HepG2 (cell line): ENCODE measurements at regions not wholly inside any gene's neighbourhood (a gene's known extent, or its start where the extent isn't known, plus 50 kb on each side); places are given as distances from the start of the nearest gene placed in this dataset.

Source experiments
- ATAC-seq: fragments of 200-7000 bp; cut with Tn5 transposase; 3 replicates; pipeline ENCODE4 v1.9.1; 2020; ENCODE audit warnings: mild to moderate bottlenecking, moderate library complexity
- BruUV-seq: library from RNA; stranded (reverse); fragments of 400-500 nt; replicated peaks from 2 replicates; lab custom pipeline; 2021; lab: Mats Ljungman, UMichigan
- CTCF ChIA-PET: fragments of 300-600 bp; formaldehyde crosslinking; extraction: SDS; loops from one replicate; lab custom pipeline; 2021; ENCODE audit warnings: low total read pairs, inconsistent platforms, low intra/inter-chr PET ratio; lab: Yijun Ruan, JAX
- POLR2A ChIA-PET: fragments of 350-600 bp; sonication (Branson Sonifier 250); formaldehyde crosslinking; loops from one replicate; lab custom pipeline; 2020; ENCODE audit warnings: antibody characterized with exemption, inconsistent platforms; lab: Yijun Ruan, JAX
- DNase-seq: peaks from one replicate; pipeline ENCODE4 v3.0.0-alpha.2; 2015; ENCODE audit warnings: low spot score
- FAIRE-seq: peaks from 3 replicates; lab custom pipeline; 2011; peaks lifted over from hg19 to GRCh38; lab: Jason Lieb, UNC
- H2AFZ ChIP-seq: one replicate; pipeline ENCODE4 v1.6.1; 2011; ENCODE audit warnings: low read length, inconsistent platforms
- H3K27ac ChIP-seq: fragments of 300-600 bp; 3 replicates; pipeline ENCODE4 v1.8.0; 2011; ENCODE audit warnings: mixed run types, mild to moderate bottlenecking, mixed read lengths, low read length, inconsistent platforms; ENCODE audit not compliant: insufficient read depth; ENCODE audit errors: extremely low read length
- H3K27me3 ChIP-seq, 2 experiments: fragments of 200-600 bp in 1 of 2; 2 replicates in 1 of 2; 3 replicates in 1 of 2; pipeline versions ENCODE4 v1.6.0 to v1.8.0; 2011; ENCODE audit warnings: low read length in 2 of 2, mild to moderate bottlenecking in 2 of 2, moderate library complexity in 2 of 2, inconsistent platforms in 1 of 2; ENCODE audit not compliant: insufficient read depth in 2 of 2, control insufficient read depth in 1 of 2
- H3K36me3 ChIP-seq, 2 experiments: fragments of 200-600 bp in 1 of 2; replicated peaks in 1 of 2; 2 replicates in 1 of 2; 3 replicates in 1 of 2; pipeline versions ENCODE4 v1.5.1 to v1.8.0; 2011; ENCODE audit warnings: low read length in 2 of 2, inconsistent platforms in 1 of 2; ENCODE audit not compliant: insufficient read depth in 2 of 2, control insufficient read depth in 1 of 2
- H3K4me1 ChIP-seq: 2 replicates; pipeline ENCODE4 v1.5.1; 2012; ENCODE audit warnings: low read length, inconsistent platforms; ENCODE audit not compliant: insufficient read depth
- H3K4me2 ChIP-seq: 2 replicates; pipeline ENCODE4 v1.6.0; 2011; ENCODE audit warnings: low read depth, low read length, inconsistent platforms
- H3K4me3 ChIP-seq, 3 experiments: fragments of 200-600 bp in 1 of 3; sonication (generic), shearing (Covaris generic) in 1 of 3; replicated peaks in 1 of 3; 2 replicates each; pipeline ENCODE4 v1.5.1; 2011 to 2016; ENCODE audit warnings: low read length in 3 of 3, inconsistent platforms in 2 of 3, low read depth in 2 of 3, mild to moderate bottlenecking in 2 of 3, control low read depth in 1 of 3, mixed read lengths in 1 of 3; ENCODE audit not compliant: insufficient read depth in 1 of 3
- H3K79me2 ChIP-seq: one replicate; pipeline ENCODE4 v1.6.1; 2011; ENCODE audit warnings: low read length, inconsistent platforms; ENCODE audit not compliant: insufficient read depth
- H3K9ac ChIP-seq: 2 replicates; pipeline ENCODE4 v1.6.0; 2011; ENCODE audit warnings: mild to moderate bottlenecking, low read depth, low read length, inconsistent platforms; ENCODE audit not compliant: insufficient read depth
- H3K9me3 ChIP-seq: 2 replicates; pipeline ENCODE4 v1.5.1; 2012; ENCODE audit warnings: mild to moderate bottlenecking, low read length
- H4K20me1 ChIP-seq: 2 replicates; pipeline ENCODE4 v1.6.0; 2011; ENCODE audit warnings: inconsistent platforms, mild to moderate bottlenecking, low read length, moderate library complexity; ENCODE audit not compliant: insufficient read depth
- ATF4 ChIP-seq, 2 experiments: fragments of 450-650 bp in 1 of 2; sonication (generic) in 1 of 2; formaldehyde crosslinking; IDR thresholded peaks; 2 replicates each; pipeline versions ENCODE4 v1.5.0 to v1.8.0; 2020 to 2022; ENCODE audit warnings: mild to moderate bottlenecking in 1 of 2, missing genetic modification reagents in 1 of 2
- ATF7 ChIP-seq, 2 experiments: fragments of 450-650 bp in 1 of 2; sonication (generic) in 1 of 2; formaldehyde crosslinking in 1 of 2; IDR thresholded peaks; 2 replicates each; pipeline versions ENCODE4 v1.4.0 to v1.6.1; 2016 to 2020; ENCODE audit warnings: antibody characterized with exemption in 1 of 2, mild to moderate bottlenecking in 1 of 2, missing genetic modification reagents in 1 of 2
- BRCA1 ChIP-seq: sonication (generic); formaldehyde crosslinking; IDR thresholded peaks from 2 replicates; pipeline ENCODE4 v1.4.0; 2020; ENCODE audit warnings: missing genetic modification reagents
- CTCF ChIP-seq: sonication (generic); formaldehyde crosslinking; IDR thresholded peaks from 2 replicates; pipeline ENCODE4 v1.5.0; 2020; ENCODE audit warnings: mild to moderate bottlenecking, missing genetic modification reagents, moderate library complexity
- IRF1 ChIP-seq: sonication (generic); formaldehyde crosslinking; IDR thresholded peaks from 2 replicates; pipeline ENCODE4 v1.4.0; 2020; ENCODE audit warnings: low read depth, mild to moderate bottlenecking, missing genetic modification reagents
- JARID2 ChIP-seq: sonication (generic); formaldehyde crosslinking; IDR thresholded peaks from 2 replicates; pipeline ENCODE4 v1.8.1; 2023; ENCODE audit warnings: missing genetic modification reagents, inconsistent platforms; ENCODE audit not compliant: insufficient replicate concordance
- KLF12 ChIP-seq: sonication (generic); formaldehyde crosslinking; IDR thresholded peaks from 2 replicates; pipeline ENCODE4 v1.4.0; 2020; ENCODE audit warnings: missing genetic modification reagents, borderline replicate concordance
- NR2F2 ChIP-seq: IDR thresholded peaks from 2 replicates; pipeline ENCODE4 v1.6.1; 2012; ENCODE audit warnings: low read depth, inconsistent platforms, borderline replicate concordance
- PHB2 ChIP-seq: fragments of 450-650 bp; IDR thresholded peaks from 2 replicates; pipeline ENCODE4 v1.6.1; 2018; ENCODE audit not compliant: partially characterized antibody
- RFX5 ChIP-seq: IDR thresholded peaks from 2 replicates; pipeline ENCODE4 v1.6.1; 2011; ENCODE audit warnings: low read depth, low read length, improper control_type of control experiment
- SP5 ChIP-seq: IDR thresholded peaks from 2 replicates; pipeline ENCODE4 v1.6.1; 2016; ENCODE audit warnings: low read depth, borderline replicate concordance
- TMF1 ChIP-seq: sonication (generic); formaldehyde crosslinking; IDR thresholded peaks from 2 replicates; pipeline ENCODE4 v1.8.1; 2022; ENCODE audit warnings: low read depth, missing genetic modification reagents
- ZNF468 ChIP-seq: sonication (generic); formaldehyde crosslinking; IDR thresholded peaks from 2 replicates; pipeline ENCODE4 v1.8.0; 2022; ENCODE audit warnings: mild to moderate bottlenecking, moderate library complexity, missing genetic modification reagents
- ZNF747 ChIP-seq: sonication (generic); formaldehyde crosslinking; IDR thresholded peaks from 2 replicates; pipeline ENCODE4 v1.8.1; 2023; ENCODE audit warnings: missing genetic modification reagents, mild to moderate bottlenecking, borderline replicate concordance
- ZNF839 ChIP-seq: sonication (generic); formaldehyde crosslinking; IDR thresholded peaks from 2 replicates; pipeline ENCODE4 v1.4.0; 2020; ENCODE audit warnings: missing genetic modification reagents, mild to moderate bottlenecking, borderline replicate concordance
- WGBS: methylation state at CpG from one replicate; pipeline ENCODE4 v1.1.6; 2017; ENCODE audit warnings: low lambda C conversion rate; 5-methylcytosine and 5-hydroxymethylcytosine counted together
- in situ Hi-C: cut with HindIII; loops from 2 replicates; pipeline ENCODE4 v1.10.0; 2017; ENCODE audit warnings: low pct_unique_long_range_greater_than_20kb; ENCODE audit not compliant: extremely low pct_ligation_motif_present
- intact Hi-C: fragments of 100-400 bp; cut with micrococcal nuclease; formaldehyde crosslinking; loops from one replicate; pipeline ENCODE4 v1.10.0; 2022; ENCODE audit not compliant: unreplicated experiment

- POLR2A ChIA-PET: no interaction called here
- CTCF ChIA-PET: no interaction called here
- no peak for FAIRE-seq
- Histone ChIP-seq H3K36me3 (no peaks in the 10 kb centered on the region), H3K9ac (no peak overlapping the region), H3K4me2 (no peak overlapping the region), H3K79me2 (no peaks in the 10 kb centered on the region), H3K4me1 (no peaks in the 10 kb centered on the region), H3K27me3 (no peaks in the 10 kb centered on the region), H3K27ac (no peak overlapping the region), H4K20me1 (no peaks in the 10 kb centered on the region), H3K9me3 (peaks cover 45% of the 10 kb centered on the region), H2AFZ (no peak overlapping the region), H3K4me3 (no peak overlapping the region)
- DNase-seq: no peak
- 13% methylated on average over 1 of the region's 1 CpG for WGBS
- TF ChIP-seq ZNF839 (CRISPR knock-in tag) (no peak), BRCA1 (CRISPR knock-in tag) (no peak), CTCF (CRISPR knock-in tag) (no peak)
- intact Hi-C loops: no loop called here
- BruUV-seq: no TSS peak
- in situ Hi-C loops: no loop called here
- ATAC-seq: no peak
Observed at GRCh38 chr1:68571454-68572235, 74.8 kb upstream of the DEPDC1 start.

GRCh38 chr1:68585351-68585750 is 88.5 kb upstream of the DEPDC1 start:
- Histone ChIP-seq H3K9me3 (peaks cover 59% of the 10 kb centered on the region), H3K36me3 (no peaks in the 10 kb centered on the region), H2AFZ (no peak overlapping the region), H4K20me1 (no peaks in the 10 kb centered on the region), H3K4me2 (no peak overlapping the region), H3K4me3 (no peak overlapping the region), H3K27ac (no peak overlapping the region), H3K4me1 (no peaks in the 10 kb centered on the region), H3K79me2 (no peaks in the 10 kb centered on the region), H3K9ac (no peak overlapping the region), H3K27me3 (no peaks in the 10 kb centered on the region)
- ATAC-seq: no peak
- WGBS: 0% methylated on average over 2 of the region's 2 CpGs
- FAIRE-seq: no peak
- BruUV-seq: no TSS peak
- CTCF ChIA-PET: no interaction called here
- intact Hi-C loops: no loop called here
- no peak for DNase-seq
- POLR2A ChIA-PET: no interaction called here
- in situ Hi-C loops: no loop called here
- no peak for TF ChIP-seq PHB2
- TF ChIP-seq RFX5: no peak
- TF ChIP-seq ATF7 (IDR thresholded peaks at IDR 0.05): no peak
- TF ChIP-seq ATF7 (CRISPR knock-in tag; IDR thresholded peaks at IDR 0.05): no peak
- TF ChIP-seq ZNF747 (CRISPR knock-in tag): no peak
- no peak for TF ChIP-seq TMF1
- TF ChIP-seq SP5 (CRISPR knock-in tag): no peak
- TF ChIP-seq JARID2: no peak
- TF ChIP-seq IRF1 (CRISPR knock-in tag): no peak
- TF ChIP-seq NR2F2: no peak
- TF ChIP-seq KLF12 (CRISPR knock-in tag): no peak
- no peak for TF ChIP-seq ZNF468 (CRISPR knock-in tag)
- no peak for TF ChIP-seq ATF4 (CRISPR knock-in tag; IDR thresholded peaks at IDR 0.05)
